ENCODE measurements at regions not wholly inside any gene's neighbourhood (a gene's known extent, or its start where the extent isn't known, plus 50 kb on each side); places are given as distances from the start of the nearest gene placed in this dataset.

- TF ChIP-seq CTCF (IDR thresholded peaks at IDR 0.05), result no peak
- TF ChIP-seq POLR2A (IDR thresholded peaks at IDR 0.05), result no peak
Observed at GRCh38 chr5:96067251-96067650, 105.6 kb upstream of the ELL2 start.
